ENCODE measurements at regions not wholly inside any gene's neighbourhood (a gene's known extent, or its start where the extent isn't known, plus 50 kb on each side); places are given as distances from the start of the nearest gene placed in this dataset.

- peak; percentile 82 for DNase-seq (ENCODE audit: low read depth)
- no peak overlapping the region for H3K4me3 ChIP-seq (ENCODE audit: low read length)
- TF ChIP-seq, protein P1, sequence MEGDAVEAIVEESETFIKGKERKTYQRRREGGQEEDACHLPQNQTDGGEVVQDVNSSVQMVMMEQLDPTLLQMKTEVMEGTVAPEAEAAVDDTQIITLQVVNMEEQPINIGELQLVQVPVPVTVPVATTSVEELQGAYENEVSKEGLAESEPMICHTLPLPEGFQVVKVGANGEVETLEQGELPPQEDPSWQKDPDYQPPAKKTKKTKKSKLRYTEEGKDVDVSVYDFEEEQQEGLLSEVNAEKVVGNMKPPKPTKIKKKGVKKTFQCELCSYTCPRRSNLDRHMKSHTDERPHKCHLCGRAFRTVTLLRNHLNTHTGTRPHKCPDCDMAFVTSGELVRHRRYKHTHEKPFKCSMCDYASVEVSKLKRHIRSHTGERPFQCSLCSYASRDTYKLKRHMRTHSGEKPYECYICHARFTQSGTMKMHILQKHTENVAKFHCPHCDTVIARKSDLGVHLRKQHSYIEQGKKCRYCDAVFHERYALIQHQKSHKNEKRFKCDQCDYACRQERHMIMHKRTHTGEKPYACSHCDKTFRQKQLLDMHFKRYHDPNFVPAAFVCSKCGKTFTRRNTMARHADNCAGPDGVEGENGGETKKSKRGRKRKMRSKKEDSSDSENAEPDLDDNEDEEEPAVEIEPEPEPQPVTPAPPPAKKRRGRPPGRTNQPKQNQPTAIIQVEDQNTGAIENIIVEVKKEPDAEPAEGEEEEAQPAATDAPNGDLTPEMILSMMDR (conservative IDR thresholded peaks at IDR 0.05; ENCODE audit: low read length): no peak
Measured at GRCh38 chr13:34044041-34044440, 226.1 kb downstream of the RFC3 start.

GRCh38 chr13:34044660-34045080, 226.7 kb downstream of the RFC3 start:
- DNase-seq (ENCODE audit: low read depth): peak; percentile 87
- TF ChIP-seq, protein P1 (conservative IDR thresholded peaks at IDR 0.05; ENCODE audit: low read length): 0 out of 2 replicates have a peak, but pooled peaks have one; percentile 5
- no peak overlapping the region for H3K4me3 ChIP-seq (ENCODE audit: low read length)

- H3K4me3 ChIP-seq (ENCODE audit: low read length): no peak overlapping the region
- TF ChIP-seq, protein P1 (conservative IDR thresholded peaks at IDR 0.05; ENCODE audit: low read length): no peak
- no peak for DNase-seq (ENCODE audit: low read depth)
Measured at GRCh38 chr13:34046457-34046856, 228.5 kb downstream of the RFC3 start.

DNA sequence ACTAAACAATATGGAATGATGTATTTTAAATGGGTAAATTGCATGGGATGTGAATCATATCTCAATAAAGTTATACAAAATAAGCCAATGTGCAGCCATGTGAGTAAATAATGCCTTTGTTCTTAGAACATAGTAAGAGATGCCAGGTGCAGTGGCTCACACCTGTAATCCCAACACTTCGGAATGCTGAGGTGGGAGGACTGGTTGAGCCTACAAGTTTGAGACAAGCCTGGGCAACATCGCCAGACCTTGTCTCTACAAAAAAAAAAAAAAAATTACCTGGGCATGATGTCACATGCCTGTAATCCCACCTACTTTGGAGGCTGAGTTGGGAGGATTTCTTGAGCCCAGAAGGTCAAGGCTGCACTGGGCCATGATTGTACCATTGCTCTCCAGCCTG, 230.7 kb downstream of the RFC3 start:
- DNase-seq (ENCODE audit: low read depth): no peak

DNA sequence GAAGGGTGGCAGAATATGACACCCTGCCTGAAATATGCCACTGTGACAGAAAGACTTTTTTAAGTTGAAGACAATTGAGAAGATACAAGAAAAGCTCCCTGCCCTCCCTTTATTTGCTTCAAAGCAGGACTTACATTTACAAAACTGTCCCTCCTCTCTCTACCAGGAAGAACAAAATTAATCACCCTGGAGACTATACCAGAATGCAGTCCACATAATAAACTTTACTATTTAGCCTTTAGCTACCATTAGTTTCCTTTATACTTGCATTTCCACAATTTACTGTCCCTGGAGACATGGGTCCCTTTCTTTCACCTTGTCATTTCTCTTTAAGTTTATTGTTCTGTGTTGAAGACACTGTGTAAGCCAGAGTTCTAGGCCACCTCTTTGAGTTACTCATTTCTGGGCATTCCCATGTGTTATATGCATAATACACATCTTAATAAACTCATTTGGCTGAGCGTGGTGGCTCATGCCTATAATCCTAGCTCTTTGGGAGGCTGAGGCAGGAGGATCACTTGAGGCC, 238.8 kb downstream of the RFC3 start:
- no peak overlapping the region for H3K4me3 ChIP-seq (ENCODE audit: low read length)
- TF ChIP-seq, protein P1 (conservative IDR thresholded peaks at IDR 0.05; ENCODE audit: low read length): no peak
- DNase-seq (ENCODE audit: low read depth): no peak

More for the DNA sequence above, 230.7 kb downstream of the RFC3 start:
- TF ChIP-seq, protein P1 (conservative IDR thresholded peaks at IDR 0.05; ENCODE audit: low read length): no peak
- H3K4me3 ChIP-seq (ENCODE audit: low read length): no peak overlapping the region

DNA sequence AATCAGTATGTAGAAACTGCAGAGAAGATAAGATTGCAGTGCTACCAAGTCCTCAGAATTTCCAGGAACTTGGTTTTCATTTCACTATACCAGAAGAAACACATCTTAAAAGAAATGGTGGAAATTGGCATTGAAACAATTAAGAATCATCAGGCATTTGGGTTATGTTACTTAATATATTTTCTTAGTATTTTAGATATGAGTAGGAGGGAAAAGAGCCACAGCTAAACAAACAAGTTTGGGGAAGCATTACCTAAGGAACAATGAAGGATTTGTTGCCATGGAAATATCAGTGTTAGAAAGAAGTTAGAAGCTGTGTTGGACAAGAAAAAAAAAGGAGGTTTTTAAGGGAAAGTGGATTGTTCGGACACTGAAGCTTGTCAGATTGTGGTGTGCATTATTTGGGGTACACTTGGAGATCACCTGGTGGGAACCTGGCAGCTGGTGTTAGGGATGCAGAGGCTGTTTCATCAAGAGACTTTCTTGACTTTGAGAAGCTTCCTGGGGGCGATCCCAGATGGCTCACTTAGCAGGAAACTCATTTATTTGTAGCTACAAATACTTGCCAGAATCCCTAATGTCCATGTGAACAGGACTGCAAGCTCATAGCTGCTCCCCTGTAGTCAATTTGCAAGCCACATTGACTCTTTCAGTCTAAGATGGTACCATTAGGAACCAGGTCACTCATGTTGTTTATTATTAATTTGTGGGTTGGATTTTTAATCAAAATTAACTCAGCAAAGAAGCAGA, 246.7 kb downstream of the RFC3 start:
- TF ChIP-seq, protein P1 (conservative IDR thresholded peaks at IDR 0.05; ENCODE audit: low read length): no peak
- no peak overlapping the region for H3K4me3 ChIP-seq (ENCODE audit: low read length)
- DNase-seq (ENCODE audit: low read depth): no peak

GRCh38 chr13:34065928-34066327, 248.0 kb downstream of the RFC3 start:
- TF ChIP-seq, protein P1 (conservative IDR thresholded peaks at IDR 0.05; ENCODE audit: low read length): no peak
- DNase-seq (ENCODE audit: low read depth): no peak

More at GRCh38 chr13:34065928-34066327, 248.0 kb downstream of the RFC3 start:
- H3K4me3 ChIP-seq (ENCODE audit: low read length): no peak overlapping the region

All from AG10803 (cell line).